SK-N-SH (cell line): ENCODE measurements at regions not wholly inside any gene's neighbourhood (a gene's known extent, or its start where the extent isn't known, plus 50 kb on each side); places are given as distances from the start of the nearest gene placed in this dataset.

Experiments
- CTCF ChIA-PET: fragments of 300-600, 350-600 bp; formaldehyde crosslinking; extraction: SDS; loops from one replicate; lab custom pipeline; 2021; lab: Yijun Ruan, JAX
- POLR2A ChIA-PET: fragments of 350-600 bp; sonication (Branson Sonifier 250); formaldehyde crosslinking; extraction: SDS; loops from one replicate; lab custom pipeline; 2020; ENCODE audit warnings: antibody characterized with exemption, inconsistent platforms; lab: Yijun Ruan, JAX
- DNase-seq: peaks from one replicate; pipeline ENCODE4 v3.0.0; 2012
- H2AFZ ChIP-seq: fragments of 200-600 bp; sonication (generic); 2 replicates; pipeline ENCODE4 v1.8.1; 2016; ENCODE audit warnings: antibody characterized with exemption, mild to moderate bottlenecking, low read depth
- H3F3A ChIP-seq: fragments of 200-600 bp; sonication (generic); replicated peaks from 2 replicates; pipeline ENCODE3; 2016; ENCODE audit warnings: antibody characterized with exemption, mild to moderate bottlenecking; ENCODE audit not compliant: insufficient read depth
- H3K27ac ChIP-seq, 2 experiments: fragments of 200-500 bp in 1 of 2; fragments of 200-600 bp in 1 of 2; sonication (Bioruptor generic) in 1 of 2; sonication (generic), shearing (Covaris generic) in 1 of 2; 2 replicates each; pipeline versions ENCODE4 v1.5.1 to v1.6.1; 2014 to 2016; ENCODE audit warnings: low read depth in 2 of 2, inconsistent platforms in 1 of 2, low read length in 1 of 2, mild to moderate bottlenecking in 1 of 2, mixed read lengths in 1 of 2
- H3K27me3 ChIP-seq: fragments of 200-600 bp; sonication (generic), shearing (Covaris generic); 2 replicates; pipeline ENCODE4 v1.6.1; 2016; ENCODE audit warnings: mixed run types; ENCODE audit not compliant: insufficient read depth
- H3K36me3 ChIP-seq, 2 experiments: fragments of 200-500 bp in 1 of 2; fragments of 200-600 bp in 1 of 2; sonication (Bioruptor generic) in 1 of 2; sonication (generic) in 1 of 2; replicated peaks in 1 of 2; 2 replicates each; pipeline versions ENCODE3 to v1.5.1; 2014 to 2016; ENCODE audit warnings: low read length in 1 of 2, mild to moderate bottlenecking in 1 of 2; ENCODE audit not compliant: insufficient read depth in 2 of 2, control insufficient read depth in 1 of 2
- H3K4me1 ChIP-seq, 2 experiments: fragments of 200-500 bp in 1 of 2; fragments of 200-600 bp in 1 of 2; sonication (Bioruptor generic) in 1 of 2; sonication (generic), shearing (Covaris generic) in 1 of 2; 2 replicates each; pipeline versions ENCODE4 v1.5.1 to v1.6.1; 2014 to 2016; ENCODE audit warnings: low read depth in 1 of 2, low read length in 1 of 2, mixed run types in 1 of 2; ENCODE audit not compliant: insufficient read depth in 2 of 2, control insufficient read depth in 1 of 2
- H3K4me2 ChIP-seq: fragments of 200-600 bp; sonication (generic), shearing (Covaris generic); 2 replicates; pipeline ENCODE4 v1.6.1; 2017; ENCODE audit warnings: mixed run types
- H3K4me3 ChIP-seq, 2 experiments: fragments of 200-500 bp in 1 of 2; fragments of 200-600 bp in 1 of 2; sonication (Bioruptor generic) in 1 of 2; sonication (generic), shearing (Covaris generic) in 1 of 2; 2 replicates each; pipeline versions ENCODE4 v1.5.1 to v1.8.1; 2014 to 2016; ENCODE audit warnings: low read depth in 2 of 2, inconsistent platforms in 1 of 2, low read length in 1 of 2, mild to moderate bottlenecking in 1 of 2, mixed read lengths in 1 of 2, moderate library complexity in 1 of 2
- H3K79me2 ChIP-seq: fragments of 200-600 bp; sonication (generic); 2 replicates; pipeline ENCODE4 v1.8.1; 2017; ENCODE audit warnings: mild to moderate bottlenecking; ENCODE audit not compliant: insufficient read depth
- H3K9ac ChIP-seq: fragments of 200-600 bp; sonication (generic); 2 replicates; pipeline ENCODE4 v1.6.1; 2017; ENCODE audit warnings: mixed run types
- H3K9me2 ChIP-seq: fragments of 200-600 bp; sonication (generic); 2 replicates; pipeline ENCODE4 v1.6.1; 2017; ENCODE audit warnings: mixed run types
- H3K9me3 ChIP-seq: fragments of 200-600 bp; sonication (generic); 2 replicates; pipeline ENCODE4 v1.6.1; 2017; ENCODE audit warnings: mixed run types, mild to moderate bottlenecking, moderate library complexity
- H4K20me1 ChIP-seq: fragments of 200-600 bp; sonication (generic); 2 replicates; pipeline ENCODE4 v1.6.1; 2017; ENCODE audit warnings: mild to moderate bottlenecking, mixed run types; ENCODE audit not compliant: insufficient read depth
- EP300 ChIP-seq, 2 experiments: IDR thresholded peaks; 2 replicates each; pipeline versions ENCODE4 v1.4.0 to v1.6.1; 2012; ENCODE audit warnings: borderline replicate concordance in 1 of 2, low read depth in 1 of 2, low read length in 1 of 2
- EZH2phosphoT487 ChIP-seq: fragments of 200-600 bp; sonication (generic); IDR thresholded peaks from 2 replicates; pipeline ENCODE4 v1.6.1; 2017; ENCODE audit warnings: low read depth, mixed run types, mild to moderate bottlenecking, antibody characterized with exemption, moderate library complexity, borderline replicate concordance
- FOSL2 ChIP-seq: IDR thresholded peaks from 2 replicates; pipeline ENCODE4 v1.4.0; 2012; ENCODE audit warnings: low read depth, mild to moderate bottlenecking, moderate library complexity, borderline replicate concordance
- FOXM1 ChIP-seq: IDR thresholded peaks from 2 replicates; pipeline ENCODE4 v1.4.0; 2012; ENCODE audit warnings: low read depth, mild to moderate bottlenecking
- GATA2 ChIP-seq: sonication (generic); formaldehyde crosslinking; IDR thresholded peaks from 2 replicates; pipeline ENCODE4 v1.5.0; 2020; ENCODE audit warnings: mild to moderate bottlenecking, missing genetic modification reagents
- MEF2A ChIP-seq: IDR thresholded peaks from 2 replicates; pipeline ENCODE4 v1.4.0; 2012; ENCODE audit warnings: low read depth, borderline replicate concordance
- MXI1 ChIP-seq: IDR thresholded peaks from 2 replicates; pipeline ENCODE4 v1.6.1; 2012; ENCODE audit warnings: mild to moderate bottlenecking, low read depth, low read length, improper control_type of control experiment
- NFIC ChIP-seq: IDR thresholded peaks from 2 replicates; pipeline ENCODE4 v1.4.0; 2012; ENCODE audit warnings: borderline replicate concordance
- POLR2AphosphoS5 ChIP-seq: IDR thresholded peaks from 2 replicates; pipeline ENCODE4 v1.6.1; 2012; ENCODE audit warnings: low read depth, low read length
- RCOR1 ChIP-seq: fragments of 150-350 bp; IDR thresholded peaks from 2 replicates; pipeline ENCODE4 v1.6.1; 2017; ENCODE audit warnings: antibody characterized with exemption, low read length
- RFX5 ChIP-seq: IDR thresholded peaks from 2 replicates; pipeline ENCODE4 v1.6.1; 2012; ENCODE audit warnings: mild to moderate bottlenecking, improper control_type of control experiment, low read length
- TAF1 ChIP-seq: IDR thresholded peaks from 2 replicates; pipeline ENCODE4 v1.6.1; 2012; ENCODE audit warnings: low read depth, mild to moderate bottlenecking, low read length, moderate library complexity, borderline replicate concordance
- TCF12 ChIP-seq: IDR thresholded peaks from 2 replicates; pipeline ENCODE4 v1.4.0; 2012
- TEAD4 ChIP-seq: IDR thresholded peaks from 2 replicates; pipeline ENCODE4 v1.4.0; 2012; ENCODE audit warnings: mild to moderate bottlenecking, borderline replicate concordance; ENCODE audit not compliant: insufficient read depth
- WGBS: methylation state at CpG from one replicate; pipeline ENCODE4 v1.1.6; 2017; ENCODE audit warnings: low lambda C conversion rate; 5-methylcytosine and 5-hydroxymethylcytosine counted together
- TF ChIP-seq, protein P1 (sequence below): fragments of 150-350 bp; IDR thresholded peaks from 2 replicates; pipeline ENCODE4 v1.6.1; 2016; ENCODE audit warnings: mild to moderate bottlenecking, low read depth, low read length
- TF ChIP-seq, protein P2 (sequence below): IDR thresholded peaks from 2 replicates; pipeline ENCODE4 v1.4.0; 2012; ENCODE audit warnings: low read depth, borderline replicate concordance
- TF ChIP-seq, protein P3 (sequence below): IDR thresholded peaks from 2 replicates; pipeline ENCODE4 v1.4.0; 2012; ENCODE audit warnings: low read depth, borderline replicate concordance
- TF ChIP-seq, protein P4 (sequence below): IDR thresholded peaks from 2 replicates; pipeline ENCODE4; 2012
- TF ChIP-seq, protein P5 (sequence below): IDR thresholded peaks from 2 replicates; pipeline ENCODE4 v1.6.1; 2012; ENCODE audit warnings: mild to moderate bottlenecking, low read depth, low read length, moderate library complexity

DNA sequence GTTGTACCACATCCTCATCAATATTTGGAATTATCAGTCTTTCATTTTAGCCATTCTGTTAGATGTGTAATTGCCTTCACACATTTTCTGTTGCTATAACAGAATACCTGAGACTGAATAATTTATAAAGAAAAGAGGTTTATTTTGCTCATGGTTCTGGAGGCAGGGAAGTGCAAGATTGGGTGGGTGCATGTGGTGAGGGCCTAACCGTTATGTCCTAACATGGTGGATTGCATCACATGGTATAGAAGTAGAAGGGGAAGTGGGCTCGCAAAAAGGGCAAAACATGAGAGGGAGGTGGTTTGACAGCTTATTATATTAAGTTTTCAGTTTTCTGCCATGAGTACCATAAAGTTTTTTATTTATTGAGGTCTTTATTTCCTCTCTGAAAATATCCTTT, 452.0 kb downstream of the ARL4A start:
- no peak overlapping the region for H3K27ac ChIP-seq
- no peak overlapping the region for H3K4me2 ChIP-seq
- H3K27me3 ChIP-seq, result no peaks in the 10 kb centered on the region
- H3K9me2 ChIP-seq, result no peaks in the 10 kb centered on the region
- DNase-seq, result no peak
- no peaks in the 10 kb centered on the region; a peak in 1 of 4 replicates for H3K4me1 ChIP-seq
- no peak overlapping the region for H2AFZ ChIP-seq
- H3K9me3 ChIP-seq, result no peaks in the 10 kb centered on the region
- no peak overlapping the region for H3K4me3 ChIP-seq
- H3K9ac ChIP-seq, result no peak overlapping the region
- no peaks in the 10 kb centered on the region for H3K79me2 ChIP-seq
- H4K20me1 ChIP-seq, result no peaks in the 10 kb centered on the region
- H3K36me3 ChIP-seq, result no peaks in the 10 kb centered on the region
- WGBS, result 9% methylated on average over 2 of the region's 2 CpGs
- ChIA-PET POLR2A (no interaction called here), CTCF (no interaction called here)
- TF ChIP-seq TCF12 (no peak), MXI1 (no peak), EZH2phosphoT487 (no peak), GATA2 (CRISPR knock-in tag) (no peak), FOXM1 (no peak), TEAD4 (no peak), FOSL2 (no peak), RFX5 (no peak), RCOR1 (no peak), EP300 (IDR thresholded peaks at IDR 0.05; ENCODE audit: borderline replicate concordance in 1 of 2, low read depth in 1 of 2, low read length in 1 of 2) (no peak), NFIC (no peak), POLR2AphosphoS5 (no peak), MEF2A (no peak), TAF1 (no peak)
- TF ChIP-seq, protein P1, sequence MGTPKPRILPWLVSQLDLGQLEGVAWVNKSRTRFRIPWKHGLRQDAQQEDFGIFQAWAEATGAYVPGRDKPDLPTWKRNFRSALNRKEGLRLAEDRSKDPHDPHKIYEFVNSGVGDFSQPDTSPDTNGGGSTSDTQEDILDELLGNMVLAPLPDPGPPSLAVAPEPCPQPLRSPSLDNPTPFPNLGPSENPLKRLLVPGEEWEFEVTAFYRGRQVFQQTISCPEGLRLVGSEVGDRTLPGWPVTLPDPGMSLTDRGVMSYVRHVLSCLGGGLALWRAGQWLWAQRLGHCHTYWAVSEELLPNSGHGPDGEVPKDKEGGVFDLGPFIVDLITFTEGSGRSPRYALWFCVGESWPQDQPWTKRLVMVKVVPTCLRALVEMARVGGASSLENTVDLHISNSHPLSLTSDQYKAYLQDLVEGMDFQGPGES, result no peak
- TF ChIP-seq, protein P2, sequence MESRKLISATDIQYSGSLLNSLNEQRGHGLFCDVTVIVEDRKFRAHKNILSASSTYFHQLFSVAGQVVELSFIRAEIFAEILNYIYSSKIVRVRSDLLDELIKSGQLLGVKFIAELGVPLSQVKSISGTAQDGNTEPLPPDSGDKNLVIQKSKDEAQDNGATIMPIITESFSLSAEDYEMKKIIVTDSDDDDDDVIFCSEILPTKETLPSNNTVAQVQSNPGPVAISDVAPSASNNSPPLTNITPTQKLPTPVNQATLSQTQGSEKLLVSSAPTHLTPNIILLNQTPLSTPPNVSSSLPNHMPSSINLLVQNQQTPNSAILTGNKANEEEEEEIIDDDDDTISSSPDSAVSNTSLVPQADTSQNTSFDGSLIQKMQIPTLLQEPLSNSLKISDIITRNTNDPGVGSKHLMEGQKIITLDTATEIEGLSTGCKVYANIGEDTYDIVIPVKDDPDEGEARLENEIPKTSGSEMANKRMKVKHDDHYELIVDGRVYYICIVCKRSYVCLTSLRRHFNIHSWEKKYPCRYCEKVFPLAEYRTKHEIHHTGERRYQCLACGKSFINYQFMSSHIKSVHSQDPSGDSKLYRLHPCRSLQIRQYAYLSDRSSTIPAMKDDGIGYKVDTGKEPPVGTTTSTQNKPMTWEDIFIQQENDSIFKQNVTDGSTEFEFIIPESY, result no peak
- TF ChIP-seq, protein P3, sequence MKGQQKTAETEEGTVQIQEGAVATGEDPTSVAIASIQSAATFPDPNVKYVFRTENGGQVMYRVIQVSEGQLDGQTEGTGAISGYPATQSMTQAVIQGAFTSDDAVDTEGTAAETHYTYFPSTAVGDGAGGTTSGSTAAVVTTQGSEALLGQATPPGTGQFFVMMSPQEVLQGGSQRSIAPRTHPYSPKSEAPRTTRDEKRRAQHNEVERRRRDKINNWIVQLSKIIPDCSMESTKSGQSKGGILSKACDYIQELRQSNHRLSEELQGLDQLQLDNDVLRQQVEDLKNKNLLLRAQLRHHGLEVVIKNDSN, result no peak
- TF ChIP-seq, protein P4, sequence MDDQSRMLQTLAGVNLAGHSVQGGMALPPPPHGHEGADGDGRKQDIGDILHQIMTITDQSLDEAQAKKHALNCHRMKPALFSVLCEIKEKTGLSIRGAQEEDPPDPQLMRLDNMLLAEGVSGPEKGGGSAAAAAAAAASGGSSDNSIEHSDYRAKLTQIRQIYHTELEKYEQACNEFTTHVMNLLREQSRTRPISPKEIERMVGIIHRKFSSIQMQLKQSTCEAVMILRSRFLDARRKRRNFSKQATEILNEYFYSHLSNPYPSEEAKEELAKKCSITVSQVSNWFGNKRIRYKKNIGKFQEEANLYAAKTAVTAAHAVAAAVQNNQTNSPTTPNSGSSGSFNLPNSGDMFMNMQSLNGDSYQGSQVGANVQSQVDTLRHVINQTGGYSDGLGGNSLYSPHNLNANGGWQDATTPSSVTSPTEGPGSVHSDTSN, result no peak
- TF ChIP-seq, protein P5, sequence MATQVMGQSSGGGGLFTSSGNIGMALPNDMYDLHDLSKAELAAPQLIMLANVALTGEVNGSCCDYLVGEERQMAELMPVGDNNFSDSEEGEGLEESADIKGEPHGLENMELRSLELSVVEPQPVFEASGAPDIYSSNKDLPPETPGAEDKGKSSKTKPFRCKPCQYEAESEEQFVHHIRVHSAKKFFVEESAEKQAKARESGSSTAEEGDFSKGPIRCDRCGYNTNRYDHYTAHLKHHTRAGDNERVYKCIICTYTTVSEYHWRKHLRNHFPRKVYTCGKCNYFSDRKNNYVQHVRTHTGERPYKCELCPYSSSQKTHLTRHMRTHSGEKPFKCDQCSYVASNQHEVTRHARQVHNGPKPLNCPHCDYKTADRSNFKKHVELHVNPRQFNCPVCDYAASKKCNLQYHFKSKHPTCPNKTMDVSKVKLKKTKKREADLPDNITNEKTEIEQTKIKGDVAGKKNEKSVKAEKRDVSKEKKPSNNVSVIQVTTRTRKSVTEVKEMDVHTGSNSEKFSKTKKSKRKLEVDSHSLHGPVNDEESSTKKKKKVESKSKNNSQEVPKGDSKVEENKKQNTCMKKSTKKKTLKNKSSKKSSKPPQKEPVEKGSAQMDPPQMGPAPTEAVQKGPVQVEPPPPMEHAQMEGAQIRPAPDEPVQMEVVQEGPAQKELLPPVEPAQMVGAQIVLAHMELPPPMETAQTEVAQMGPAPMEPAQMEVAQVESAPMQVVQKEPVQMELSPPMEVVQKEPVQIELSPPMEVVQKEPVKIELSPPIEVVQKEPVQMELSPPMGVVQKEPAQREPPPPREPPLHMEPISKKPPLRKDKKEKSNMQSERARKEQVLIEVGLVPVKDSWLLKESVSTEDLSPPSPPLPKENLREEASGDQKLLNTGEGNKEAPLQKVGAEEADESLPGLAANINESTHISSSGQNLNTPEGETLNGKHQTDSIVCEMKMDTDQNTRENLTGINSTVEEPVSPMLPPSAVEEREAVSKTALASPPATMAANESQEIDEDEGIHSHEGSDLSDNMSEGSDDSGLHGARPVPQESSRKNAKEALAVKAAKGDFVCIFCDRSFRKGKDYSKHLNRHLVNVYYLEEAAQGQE, result no peak
- no peaks in the 10 kb centered on the region for H3F3A ChIP-seq
